ENCODE measurements at regions not wholly inside any gene's neighbourhood (a gene's known extent, or its start where the extent isn't known, plus 50 kb on each side); places are given as distances from the start of the nearest gene placed in this dataset.
"Not testable (repeated sequence)": the region's sequence is repeated elsewhere in the genome, so short reads cannot be mapped to it uniquely, and the experiment has no call there.

GRCh38 chr21:25491267-25491666, 116.0 kb downstream of the MRPL39 start:
- no peak for DNase-seq (ENCODE audit: extremely low read depth in 1 of 11, low read depth in 9 of 11, low spot score in 4 of 11)

- DNase-seq (ENCODE audit: extremely low read depth in 1 of 11, low read depth in 9 of 11, low spot score in 4 of 11), result no peak
These were observed 116.5 kb downstream of the MRPL39 start for GRCh38 chr21:25490742-25491141.

- no peak for DNase-seq (ENCODE audit: extremely low read depth in 1 of 11, low read depth in 9 of 11, low spot score in 4 of 11)
These were observed 117.6 kb downstream of the MRPL39 start for GRCh38 chr21:25489673-25490072.

- no peak for DNase-seq (ENCODE audit: extremely low read depth in 1 of 11, low read depth in 9 of 11, low spot score in 4 of 11)
These were observed 120.2 kb downstream of the MRPL39 start for GRCh38 chr21:25487046-25487594.

- no peak for DNase-seq (ENCODE audit: extremely low read depth in 1 of 11, low read depth in 9 of 11, low spot score in 4 of 11)
These were observed 121.4 kb downstream of the MRPL39 start for GRCh38 chr21:25485914-25486313.

- no peak for DNase-seq (ENCODE audit: extremely low read depth in 1 of 11, low read depth in 9 of 11, low spot score in 4 of 11)
These were observed 139.4 kb downstream of the MRPL39 start for GRCh38 chr21:25467896-25468295.

GRCh38 chr21:25467071-25467470, 140.2 kb downstream of the MRPL39 start:
- not testable (repeated sequence) for DNase-seq (ENCODE audit: extremely low read depth in 1 of 11, low read depth in 9 of 11, low spot score in 4 of 11)

- no peak for DNase-seq (ENCODE audit: extremely low read depth in 1 of 11, low read depth in 9 of 11, low spot score in 4 of 11)
These were observed 140.8 kb downstream of the MRPL39 start for GRCh38 chr21:25466470-25466869.

- no peak for DNase-seq (ENCODE audit: extremely low read depth in 1 of 11, low read depth in 9 of 11, low spot score in 4 of 11)
These were observed 142.0 kb downstream of the MRPL39 start for GRCh38 chr21:25465263-25465662.

GRCh38 chr21:25464275-25464674, 143.0 kb downstream of the MRPL39 start:
- DNase-seq (ENCODE audit: extremely low read depth in 1 of 11, low read depth in 9 of 11, low spot score in 4 of 11), result no peak

- DNase-seq (ENCODE audit: extremely low read depth in 1 of 11, low read depth in 9 of 11, low spot score in 4 of 11), result no peak
These were observed 144.7 kb downstream of the MRPL39 start for GRCh38 chr21:25462517-25462971.

GRCh38 chr21:25461725-25462124, 145.6 kb downstream of the MRPL39 start:
- no peak for DNase-seq (ENCODE audit: extremely low read depth in 1 of 11, low read depth in 9 of 11, low spot score in 4 of 11)

- DNase-seq (ENCODE audit: extremely low read depth in 1 of 11, low read depth in 9 of 11, low spot score in 4 of 11), result no peak
These were observed 147.3 kb downstream of the MRPL39 start for GRCh38 chr21:25459993-25460392.

- no peak for DNase-seq (ENCODE audit: extremely low read depth in 1 of 11, low read depth in 9 of 11, low spot score in 4 of 11)
These were observed 147.9 kb downstream of the MRPL39 start for GRCh38 chr21:25459365-25459764.

GRCh38 chr21:25458484-25458883, 148.8 kb downstream of the MRPL39 start:
- no peak for DNase-seq (ENCODE audit: extremely low read depth in 1 of 11, low read depth in 9 of 11, low spot score in 4 of 11)

- no peak for DNase-seq (ENCODE audit: extremely low read depth in 1 of 11, low read depth in 9 of 11, low spot score in 4 of 11)
These were observed 149.3 kb downstream of the MRPL39 start for GRCh38 chr21:25457946-25458345.

GRCh38 chr21:25457411-25457810, 149.9 kb downstream of the MRPL39 start:
- no peak for DNase-seq (ENCODE audit: extremely low read depth in 1 of 11, low read depth in 9 of 11, low spot score in 4 of 11)

GRCh38 chr21:25456672-25457071, 150.6 kb downstream of the MRPL39 start:
- no peak for DNase-seq (ENCODE audit: extremely low read depth in 1 of 11, low read depth in 9 of 11, low spot score in 4 of 11)

- no peak for DNase-seq (ENCODE audit: extremely low read depth in 1 of 11, low read depth in 9 of 11, low spot score in 4 of 11)
These were observed 153.8 kb downstream of the MRPL39 start for GRCh38 chr21:25453524-25453923.

- DNase-seq (ENCODE audit: extremely low read depth in 1 of 11, low read depth in 9 of 11, low spot score in 4 of 11), result no peak
These were observed 157.3 kb downstream of the MRPL39 start for GRCh38 chr21:25449950-25450349.

- no peak for DNase-seq (ENCODE audit: extremely low read depth in 1 of 11, low read depth in 9 of 11, low spot score in 4 of 11)
These were observed 165.4 kb downstream of the MRPL39 start for GRCh38 chr21:25441835-25442234.

GRCh38 chr21:25437465-25437864, 169.8 kb downstream of the MRPL39 start:
- DNase-seq (ENCODE audit: extremely low read depth in 1 of 11, low read depth in 9 of 11, low spot score in 4 of 11), result not testable (repeated sequence)

Measured in renal cortex interstitium (tissue), 11 donors.